HepG2 (cell line): ENCODE measurements at regions not wholly inside any gene's neighbourhood (a gene's known extent, or its start where the extent isn't known, plus 50 kb on each side); places are given as distances from the start of the nearest gene placed in this dataset.

Source experiments
- ATAC-seq: fragments of 200-7000 bp; cut with Tn5 transposase; 3 replicates; pipeline ENCODE4 v1.9.1; 2020; ENCODE audit warnings: mild to moderate bottlenecking, moderate library complexity
- BruUV-seq: library from RNA; stranded (reverse); fragments of 400-500 nt; replicated peaks from 2 replicates; lab custom pipeline; 2021; lab: Mats Ljungman, UMichigan
- CTCF ChIA-PET: fragments of 300-600 bp; formaldehyde crosslinking; extraction: SDS; loops from one replicate; lab custom pipeline; 2021; ENCODE audit warnings: low total read pairs, inconsistent platforms, low intra/inter-chr PET ratio; lab: Yijun Ruan, JAX
- POLR2A ChIA-PET: fragments of 350-600 bp; sonication (Branson Sonifier 250); formaldehyde crosslinking; loops from one replicate; lab custom pipeline; 2020; ENCODE audit warnings: antibody characterized with exemption, inconsistent platforms; lab: Yijun Ruan, JAX
- DNase-seq: peaks from one replicate; pipeline ENCODE4 v3.0.0-alpha.2; 2015; ENCODE audit warnings: low spot score
- FAIRE-seq: peaks from 3 replicates; lab custom pipeline; 2011; peaks lifted over from hg19 to GRCh38; lab: Jason Lieb, UNC
- H2AFZ ChIP-seq: one replicate; pipeline ENCODE4 v1.6.1; 2011; ENCODE audit warnings: low read length, inconsistent platforms
- H3K27ac ChIP-seq: fragments of 300-600 bp; 3 replicates; pipeline ENCODE4 v1.8.0; 2011; ENCODE audit warnings: mixed run types, mild to moderate bottlenecking, mixed read lengths, low read length, inconsistent platforms; ENCODE audit not compliant: insufficient read depth; ENCODE audit errors: extremely low read length
- H3K27me3 ChIP-seq, 2 experiments: fragments of 200-600 bp in 1 of 2; 2 replicates in 1 of 2; 3 replicates in 1 of 2; pipeline versions ENCODE4 v1.6.0 to v1.8.0; 2011; ENCODE audit warnings: low read length in 2 of 2, mild to moderate bottlenecking in 2 of 2, moderate library complexity in 2 of 2, inconsistent platforms in 1 of 2; ENCODE audit not compliant: insufficient read depth in 2 of 2, control insufficient read depth in 1 of 2
- H3K36me3 ChIP-seq, 2 experiments: fragments of 200-600 bp in 1 of 2; replicated peaks in 1 of 2; 2 replicates in 1 of 2; 3 replicates in 1 of 2; pipeline versions ENCODE4 v1.5.1 to v1.8.0; 2011; ENCODE audit warnings: low read length in 2 of 2, inconsistent platforms in 1 of 2; ENCODE audit not compliant: insufficient read depth in 2 of 2, control insufficient read depth in 1 of 2
- H3K4me1 ChIP-seq: 2 replicates; pipeline ENCODE4 v1.5.1; 2012; ENCODE audit warnings: low read length, inconsistent platforms; ENCODE audit not compliant: insufficient read depth
- H3K4me2 ChIP-seq: 2 replicates; pipeline ENCODE4 v1.6.0; 2011; ENCODE audit warnings: low read depth, low read length, inconsistent platforms
- H3K4me3 ChIP-seq, 3 experiments: fragments of 200-600 bp in 1 of 3; sonication (generic), shearing (Covaris generic) in 1 of 3; replicated peaks in 1 of 3; 2 replicates each; pipeline ENCODE4 v1.5.1; 2011 to 2016; ENCODE audit warnings: low read length in 3 of 3, inconsistent platforms in 2 of 3, low read depth in 2 of 3, mild to moderate bottlenecking in 2 of 3, control low read depth in 1 of 3, mixed read lengths in 1 of 3; ENCODE audit not compliant: insufficient read depth in 1 of 3
- H3K79me2 ChIP-seq: one replicate; pipeline ENCODE4 v1.6.1; 2011; ENCODE audit warnings: low read length, inconsistent platforms; ENCODE audit not compliant: insufficient read depth
- H3K9ac ChIP-seq: 2 replicates; pipeline ENCODE4 v1.6.0; 2011; ENCODE audit warnings: mild to moderate bottlenecking, low read depth, low read length, inconsistent platforms; ENCODE audit not compliant: insufficient read depth
- H3K9me3 ChIP-seq: 2 replicates; pipeline ENCODE4 v1.5.1; 2012; ENCODE audit warnings: mild to moderate bottlenecking, low read length
- H4K20me1 ChIP-seq: 2 replicates; pipeline ENCODE4 v1.6.0; 2011; ENCODE audit warnings: inconsistent platforms, mild to moderate bottlenecking, low read length, moderate library complexity; ENCODE audit not compliant: insufficient read depth
- GABPA ChIP-seq, 2 experiments: IDR thresholded peaks; 2 replicates each; pipeline ENCODE4 v1.6.1; 2011 to 2016; ENCODE audit warnings: low read depth in 2 of 2, low read length in 1 of 2, missing biosample characterization in 1 of 2, missing genetic modification characterization in 1 of 2
- GABPB1 ChIP-seq: IDR thresholded peaks from 2 replicates; pipeline ENCODE4 v1.6.1; 2016; ENCODE audit warnings: mild to moderate bottlenecking, missing genetic modification reagents, moderate library complexity, missing compliant biosample characterization
- GZF1 ChIP-seq: sonication (generic); formaldehyde crosslinking; IDR thresholded peaks from 2 replicates; pipeline ENCODE4 v1.5.1; 2020; ENCODE audit warnings: mild to moderate bottlenecking, missing genetic modification reagents
- NFAT5 ChIP-seq: sonication (generic); formaldehyde crosslinking; IDR thresholded peaks from 2 replicates; pipeline ENCODE4 v1.4.0; 2020; ENCODE audit warnings: missing genetic modification reagents
- RAD51 ChIP-seq: fragments of 450-650 bp; IDR thresholded peaks from 2 replicates; pipeline ENCODE4 v1.6.1; 2016; ENCODE audit warnings: borderline replicate concordance
- SRSF4 ChIP-seq: fragments of 200-400 bp; formaldehyde crosslinking; IDR thresholded peaks from one replicate; pipeline ENCODE4 v1.6.1; 2018; ENCODE audit warnings: mild to moderate bottlenecking, low read depth, low read length, moderate library complexity; ENCODE audit not compliant: poor library complexity, severe bottlenecking
- ZNF12 ChIP-seq: sonication (generic); formaldehyde crosslinking; IDR thresholded peaks from 2 replicates; pipeline ENCODE4 v1.5.0; 2020; ENCODE audit warnings: missing genetic modification reagents
- ZNF256 ChIP-seq: sonication (generic); formaldehyde crosslinking; conservative IDR thresholded peaks from 2 replicates; pipeline ENCODE4 v1.4.0; 2020; ENCODE audit warnings: missing genetic modification reagents
- ZNF776 ChIP-seq: sonication (generic); formaldehyde crosslinking; IDR thresholded peaks from 2 replicates; pipeline ENCODE4 v1.4.0; 2020; ENCODE audit warnings: mild to moderate bottlenecking, missing genetic modification reagents
- WGBS: methylation state at CpG from one replicate; pipeline ENCODE4 v1.1.6; 2017; ENCODE audit warnings: low lambda C conversion rate; 5-methylcytosine and 5-hydroxymethylcytosine counted together
- in situ Hi-C: cut with HindIII; loops from 2 replicates; pipeline ENCODE4 v1.10.0; 2017; ENCODE audit warnings: low pct_unique_long_range_greater_than_20kb; ENCODE audit not compliant: extremely low pct_ligation_motif_present
- intact Hi-C: fragments of 100-400 bp; cut with micrococcal nuclease; formaldehyde crosslinking; loops from one replicate; pipeline ENCODE4 v1.10.0; 2022; ENCODE audit not compliant: unreplicated experiment
- TF ChIP-seq, protein P1 (sequence below): sonication (generic); formaldehyde crosslinking; IDR thresholded peaks from 2 replicates; pipeline ENCODE4 v1.4.0; 2020; ENCODE audit warnings: missing genetic modification reagents, borderline replicate concordance
- TF ChIP-seq, protein P2 (sequence below): sonication (generic); formaldehyde crosslinking; IDR thresholded peaks from 2 replicates; pipeline ENCODE4 v1.5.1; 2020; ENCODE audit warnings: missing genetic modification reagents, mild to moderate bottlenecking, borderline replicate concordance
- TF ChIP-seq, protein P3 (sequence below): sonication (generic); formaldehyde crosslinking; IDR thresholded peaks from 2 replicates; pipeline ENCODE4; 2020; ENCODE audit warnings: missing genetic modification reagents, mild to moderate bottlenecking, borderline replicate concordance

DNA sequence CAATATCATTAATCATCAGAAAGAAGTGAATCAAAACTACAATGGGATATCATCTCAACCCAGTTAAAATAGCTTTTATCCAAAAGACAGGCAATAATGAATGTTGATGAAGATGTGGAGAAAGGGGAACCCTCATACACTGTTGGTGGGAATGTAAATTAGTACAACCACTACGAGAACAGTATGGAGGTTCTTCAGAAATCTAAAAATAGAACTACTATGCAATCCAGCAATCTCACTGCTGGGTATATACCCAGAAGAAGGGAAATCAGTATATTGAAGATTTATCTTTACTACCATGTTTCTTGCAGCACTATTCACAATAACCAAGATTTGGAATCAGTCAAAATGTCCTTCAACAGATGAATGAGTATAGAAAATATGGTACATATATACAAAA lies 189.8 kb downstream of the HHIPL2 start (continued):
- TF ChIP-seq NFAT5 (CRISPR knock-in tag) (no peak), GZF1 (CRISPR knock-in tag) (no peak), RAD51 (no peak), SRSF4 (no peak)

DNA sequence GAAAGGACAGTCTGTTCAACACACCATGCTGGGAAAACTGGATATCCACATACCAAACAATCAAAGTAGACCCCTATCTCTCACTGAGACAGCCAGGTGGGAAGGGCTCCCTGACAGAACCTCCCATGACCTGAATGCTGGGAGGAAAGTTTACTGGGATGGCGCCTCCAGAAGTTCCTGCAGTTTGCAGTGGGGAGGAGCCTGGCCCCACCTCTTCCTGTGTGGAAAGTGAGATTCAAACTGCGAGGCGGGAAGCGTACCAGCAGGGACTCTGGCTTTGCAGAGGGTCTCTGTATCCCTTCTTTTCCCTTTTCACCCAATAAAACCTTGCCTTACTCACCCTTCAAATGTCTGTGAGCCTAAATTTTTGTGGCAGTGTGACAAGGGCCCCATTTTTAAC lies 190.7 kb downstream of the HHIPL2 start:
- Histone ChIP-seq H2AFZ (no peak overlapping the region), H3K4me3 (no peak overlapping the region)
- no peak for ATAC-seq
- no peak for TF ChIP-seq ZNF256 (CRISPR knock-in tag)
- peak; percentile 21; the same call in 1 of the 2 replicates for TF ChIP-seq GABPB1
- TF ChIP-seq, protein P1, sequence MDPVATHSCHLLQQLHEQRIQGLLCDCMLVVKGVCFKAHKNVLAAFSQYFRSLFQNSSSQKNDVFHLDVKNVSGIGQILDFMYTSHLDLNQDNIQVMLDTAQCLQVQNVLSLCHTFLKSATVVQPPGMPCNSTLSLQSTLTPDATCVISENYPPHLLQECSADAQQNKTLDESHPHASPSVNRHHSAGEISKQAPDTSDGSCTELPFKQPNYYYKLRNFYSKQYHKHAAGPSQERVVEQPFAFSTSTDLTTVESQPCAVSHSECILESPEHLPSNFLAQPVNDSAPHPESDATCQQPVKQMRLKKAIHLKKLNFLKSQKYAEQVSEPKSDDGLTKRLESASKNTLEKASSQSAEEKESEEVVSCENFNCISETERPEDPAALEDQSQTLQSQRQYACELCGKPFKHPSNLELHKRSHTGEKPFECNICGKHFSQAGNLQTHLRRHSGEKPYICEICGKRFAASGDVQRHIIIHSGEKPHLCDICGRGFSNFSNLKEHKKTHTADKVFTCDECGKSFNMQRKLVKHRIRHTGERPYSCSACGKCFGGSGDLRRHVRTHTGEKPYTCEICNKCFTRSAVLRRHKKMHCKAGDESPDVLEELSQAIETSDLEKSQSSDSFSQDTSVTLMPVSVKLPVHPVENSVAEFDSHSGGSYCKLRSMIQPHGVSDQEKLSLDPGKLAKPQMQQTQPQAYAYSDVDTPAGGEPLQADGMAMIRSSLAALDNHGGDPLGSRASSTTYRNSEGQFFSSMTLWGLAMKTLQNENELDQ: no peak
- no peak for TF ChIP-seq GABPA (IDR thresholded peaks at IDR 0.05; ENCODE audit: low read depth, low read length)
- peak; percentile 52; the same call in 1 of the 2 replicates for TF ChIP-seq GABPA (CRISPR knock-in tag; IDR thresholded peaks at IDR 0.05; ENCODE audit: low read depth)
- TF ChIP-seq, protein P2, sequence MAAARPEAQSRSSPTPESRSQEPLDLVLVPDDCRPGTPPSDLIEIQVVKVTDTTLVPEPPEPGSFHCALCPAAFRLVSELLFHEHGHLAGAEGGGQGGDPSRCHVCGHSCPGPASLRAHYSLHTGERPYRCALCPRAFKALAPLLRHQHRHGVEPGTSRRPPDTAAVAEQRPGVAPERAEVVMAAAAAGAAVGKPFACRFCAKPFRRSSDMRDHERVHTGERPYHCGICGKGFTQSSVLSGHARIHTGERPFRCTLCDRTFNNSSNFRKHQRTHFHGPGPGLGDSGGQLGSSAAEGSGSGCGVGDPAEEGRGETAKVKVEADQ (CRISPR knock-in tag): no peak
- TF ChIP-seq, protein P3, sequence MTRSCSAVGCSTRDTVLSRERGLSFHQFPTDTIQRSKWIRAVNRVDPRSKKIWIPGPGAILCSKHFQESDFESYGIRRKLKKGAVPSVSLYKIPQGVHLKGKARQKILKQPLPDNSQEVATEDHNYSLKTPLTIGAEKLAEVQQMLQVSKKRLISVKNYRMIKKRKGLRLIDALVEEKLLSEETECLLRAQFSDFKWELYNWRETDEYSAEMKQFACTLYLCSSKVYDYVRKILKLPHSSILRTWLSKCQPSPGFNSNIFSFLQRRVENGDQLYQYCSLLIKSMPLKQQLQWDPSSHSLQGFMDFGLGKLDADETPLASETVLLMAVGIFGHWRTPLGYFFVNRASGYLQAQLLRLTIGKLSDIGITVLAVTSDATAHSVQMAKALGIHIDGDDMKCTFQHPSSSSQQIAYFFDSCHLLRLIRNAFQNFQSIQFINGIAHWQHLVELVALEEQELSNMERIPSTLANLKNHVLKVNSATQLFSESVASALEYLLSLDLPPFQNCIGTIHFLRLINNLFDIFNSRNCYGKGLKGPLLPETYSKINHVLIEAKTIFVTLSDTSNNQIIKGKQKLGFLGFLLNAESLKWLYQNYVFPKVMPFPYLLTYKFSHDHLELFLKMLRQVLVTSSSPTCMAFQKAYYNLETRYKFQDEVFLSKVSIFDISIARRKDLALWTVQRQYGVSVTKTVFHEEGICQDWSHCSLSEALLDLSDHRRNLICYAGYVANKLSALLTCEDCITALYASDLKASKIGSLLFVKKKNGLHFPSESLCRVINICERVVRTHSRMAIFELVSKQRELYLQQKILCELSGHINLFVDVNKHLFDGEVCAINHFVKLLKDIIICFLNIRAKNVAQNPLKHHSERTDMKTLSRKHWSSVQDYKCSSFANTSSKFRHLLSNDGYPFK (CRISPR knock-in tag): no peak
- TF ChIP-seq ZNF12 (CRISPR knock-in tag): no peak
- TF ChIP-seq ZNF776: no peak

More for the DNA sequence above, 190.7 kb downstream of the HHIPL2 start:
- Histone ChIP-seq H3K79me2 (no peaks in the 10 kb centered on the region), H3K4me2 (no peak overlapping the region), H3K9ac (no peak overlapping the region), H3K36me3 (no peaks in the 10 kb centered on the region), H3K27ac (no peak overlapping the region), H3K9me3 (no peaks in the 10 kb centered on the region), H3K4me1 (no peaks in the 10 kb centered on the region), H4K20me1 (no peaks in the 10 kb centered on the region), H3K27me3 (no peaks in the 10 kb centered on the region)
- in situ Hi-C loops (no loop called here), intact Hi-C loops (no loop called here)
- no TSS peak for BruUV-seq
- 0% methylated on average over 3 of the region's 4 CpGs for WGBS
- POLR2A ChIA-PET: no interaction called here
- FAIRE-seq (no peak), DNase-seq (no peak)
- CTCF ChIA-PET: no interaction called here
